ENCODE measurements at regions not wholly inside any gene's neighbourhood (a gene's known extent, or its start where the extent isn't known, plus 50 kb on each side); places are given as distances from the start of the nearest gene placed in this dataset.

- TF ChIP-seq MTA3 (IDR thresholded peaks at IDR 0.05; ENCODE audit: borderline replicate concordance) = no peak
- TF ChIP-seq ZNF785 (CRISPR knock-in tag; IDR thresholded peaks at IDR 0.05) = no peak
- no peak for TF ChIP-seq TAL1 (IDR thresholded peaks at IDR 0.05)
- TF ChIP-seq TCFL5 (CRISPR knock-in tag; conservative IDR thresholded peaks at IDR 0.05) = no peak
- no peak for TF ChIP-seq NR2C2 (CRISPR knock-in tag; IDR thresholded peaks at IDR 0.05)
- TF ChIP-seq NR2C2 (tag; IDR thresholded peaks at IDR 0.05) = no peak
- no peak for TF ChIP-seq EP300 (IDR thresholded peaks at IDR 0.05; ENCODE audit: low read length)
- TF ChIP-seq SRSF7 (optimal IDR thresholded peaks at IDR 0.05; ENCODE audit: low read depth, low read length) = no peak
- TF ChIP-seq ZNF609 (CRISPR knock-in tag; IDR thresholded peaks at IDR 0.05; ENCODE audit: borderline replicate concordance) = no peak
- no peak for TF ChIP-seq PPARD (CRISPR knock-in tag; IDR thresholded peaks at IDR 0.05)
Measured at GRCh38 chr5:17910318-17910717, 276.1 kb downstream of the TAF11L14 start (continued).
